GM21717 (cell line): ENCODE measurements at regions not wholly inside any gene's neighbourhood (a gene's known extent, or its start where the extent isn't known, plus 50 kb on each side); places are given as distances from the start of the nearest gene placed in this dataset.

ENCODE experiments used
- ATAC-seq: cut with Tn5 transposase; IDR thresholded peaks from one replicate; pipeline ENCODE4 v1.9.1; 2021; ENCODE audit warnings: mild to moderate bottlenecking, moderate library complexity; ENCODE audit not compliant: unreplicated experiment

GRCh38 chr1:228867108-228867950 lies 132.1 kb downstream of the RHOU start:
- ATAC-seq = no peak

DNA sequence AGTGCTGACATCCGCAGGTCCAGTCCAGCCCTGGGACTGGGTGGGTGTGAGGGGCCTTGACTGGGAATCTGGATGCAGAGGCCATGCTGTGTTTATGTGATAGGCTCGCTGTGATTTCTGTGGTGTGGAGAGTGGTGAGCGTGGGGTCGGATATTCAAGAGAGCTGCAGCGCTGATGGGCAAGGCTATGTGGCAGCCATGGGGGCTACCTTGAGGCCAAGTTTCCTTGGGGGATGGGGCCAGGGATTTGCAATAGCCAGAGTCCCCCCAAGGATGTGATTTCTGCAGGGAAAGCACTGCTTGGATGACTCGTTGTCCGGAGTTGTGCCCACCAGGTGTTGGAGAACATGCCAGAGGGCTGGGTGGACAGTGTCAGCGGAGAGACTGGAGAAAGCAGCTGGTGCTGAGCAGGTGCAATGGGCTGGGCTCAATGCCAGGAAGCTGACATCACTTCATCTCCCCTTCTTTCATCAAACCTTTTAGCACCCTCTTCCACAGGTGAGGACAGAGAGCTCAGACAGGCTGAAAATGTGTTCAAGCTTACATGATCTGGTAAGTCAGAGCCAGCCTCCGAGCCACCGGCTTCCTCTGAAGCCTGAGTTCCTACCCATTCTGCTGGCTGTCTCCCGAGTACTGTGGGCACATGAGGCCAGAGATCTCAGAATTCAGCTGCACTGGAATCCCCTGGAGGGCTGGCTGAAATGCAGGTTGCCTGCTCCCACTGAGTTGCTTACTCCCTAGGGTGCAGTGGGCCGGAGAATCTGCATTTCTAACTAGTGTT lies 132.9 kb downstream of the RHOU start:
- no peak for ATAC-seq

GRCh38 chr1:228868731-228869024 lies 133.4 kb downstream of the RHOU start:
- ATAC-seq = no peak

GRCh38 chr1:228869312-228869824 lies 134.1 kb downstream of the RHOU start:
- ATAC-seq = no peak

DNA sequence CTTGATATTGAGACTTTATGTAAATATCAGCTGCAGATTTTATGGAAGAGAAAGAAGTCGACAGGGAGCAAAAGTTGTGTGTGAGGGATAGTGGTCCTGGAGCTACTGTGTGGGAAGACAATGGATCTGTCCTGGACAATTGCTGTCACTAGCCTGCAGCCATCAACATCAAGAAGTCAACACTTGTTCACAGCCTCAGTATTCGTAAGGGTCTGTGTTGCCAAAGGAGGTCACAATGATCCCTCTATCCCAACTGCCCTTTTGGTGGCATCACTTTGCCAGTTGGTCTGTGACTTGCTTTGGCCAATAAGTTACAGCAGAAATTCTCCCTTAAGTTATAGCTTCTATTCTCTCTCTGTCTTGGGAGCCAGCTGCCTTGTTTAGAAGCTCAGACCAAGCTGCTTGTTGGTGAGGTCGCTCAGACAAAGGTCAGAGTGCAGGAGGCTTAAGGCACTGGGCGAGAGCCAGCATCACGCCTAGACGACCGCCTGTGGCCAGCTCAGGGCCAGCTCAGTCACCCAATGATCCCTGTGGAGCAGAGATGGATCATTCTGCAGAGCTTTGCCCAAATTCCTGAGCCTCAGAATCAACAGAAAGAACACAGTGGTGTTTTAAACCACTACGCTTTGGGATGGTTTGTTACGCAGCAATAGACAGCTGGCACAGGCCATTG lies 134.9 kb downstream of the RHOU start:
- ATAC-seq = no peak

- no peak for ATAC-seq
Measured at GRCh38 chr1:228871314-228872061, 136.2 kb downstream of the RHOU start.

DNA sequence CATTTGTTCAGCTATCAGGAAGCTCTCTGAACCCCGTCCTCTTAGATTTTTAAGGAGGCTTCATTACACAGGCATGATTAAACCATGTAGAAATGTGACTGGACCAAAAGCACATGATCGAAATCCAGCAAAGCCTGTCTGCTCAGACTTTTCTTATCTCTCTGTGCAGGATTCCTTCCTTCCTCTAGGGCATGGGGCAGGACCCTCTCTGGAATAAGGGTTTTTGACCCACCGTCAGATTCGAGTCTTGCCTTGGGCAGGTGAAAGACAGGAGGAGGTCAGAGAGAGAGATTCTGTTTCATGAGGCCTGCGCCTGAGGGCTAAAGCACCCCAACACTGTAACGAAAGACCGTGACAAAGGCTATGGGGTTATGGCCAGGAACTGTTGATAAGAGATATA lies 136.8 kb downstream of the RHOU start:
- no peak for ATAC-seq

GRCh38 chr1:228873709-228874108 lies 138.4 kb downstream of the RHOU start:
- no peak for ATAC-seq

GRCh38 chr1:228875741-228876140 lies 140.5 kb downstream of the RHOU start:
- ATAC-seq = no peak

DNA sequence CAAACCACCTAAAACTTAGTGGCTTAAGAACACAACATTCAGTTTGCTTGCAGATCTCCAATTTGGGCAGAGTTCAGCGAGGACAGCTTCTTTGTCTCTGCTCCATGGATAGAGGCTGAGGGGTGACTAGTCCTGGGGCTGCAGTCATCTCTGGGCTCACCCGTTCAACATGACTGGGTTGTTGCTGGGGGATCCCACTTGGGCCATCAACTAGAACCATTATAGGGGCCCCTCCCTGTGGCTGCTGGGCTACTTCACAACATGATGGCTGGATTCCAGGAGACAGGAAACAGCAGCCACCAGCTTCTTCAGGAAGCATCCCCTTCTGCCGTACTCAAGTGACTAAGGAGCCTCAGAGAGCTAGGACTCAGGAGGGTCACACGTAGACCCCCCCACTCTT lies 140.9 kb downstream of the RHOU start:
- no peak for ATAC-seq

DNA sequence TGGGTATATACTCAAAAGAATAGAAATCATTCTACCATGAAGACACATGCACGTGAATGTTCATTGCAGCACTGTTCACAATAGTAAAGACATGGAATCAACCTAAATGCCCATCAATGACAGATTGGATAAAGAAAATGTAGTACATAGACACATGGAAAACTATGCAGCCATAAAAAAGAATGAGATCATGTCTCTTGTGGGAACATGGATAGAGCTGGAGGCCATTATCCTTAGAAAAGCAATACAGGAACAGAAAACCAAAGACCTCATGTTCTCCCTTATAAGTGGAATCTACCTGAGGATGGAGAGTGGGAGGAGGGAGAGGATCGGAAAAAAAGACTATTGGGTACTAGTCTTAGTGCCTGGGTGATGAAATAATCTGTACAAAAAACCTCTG lies 143.9 kb downstream of the RHOU start:
- ATAC-seq = no peak

DNA sequence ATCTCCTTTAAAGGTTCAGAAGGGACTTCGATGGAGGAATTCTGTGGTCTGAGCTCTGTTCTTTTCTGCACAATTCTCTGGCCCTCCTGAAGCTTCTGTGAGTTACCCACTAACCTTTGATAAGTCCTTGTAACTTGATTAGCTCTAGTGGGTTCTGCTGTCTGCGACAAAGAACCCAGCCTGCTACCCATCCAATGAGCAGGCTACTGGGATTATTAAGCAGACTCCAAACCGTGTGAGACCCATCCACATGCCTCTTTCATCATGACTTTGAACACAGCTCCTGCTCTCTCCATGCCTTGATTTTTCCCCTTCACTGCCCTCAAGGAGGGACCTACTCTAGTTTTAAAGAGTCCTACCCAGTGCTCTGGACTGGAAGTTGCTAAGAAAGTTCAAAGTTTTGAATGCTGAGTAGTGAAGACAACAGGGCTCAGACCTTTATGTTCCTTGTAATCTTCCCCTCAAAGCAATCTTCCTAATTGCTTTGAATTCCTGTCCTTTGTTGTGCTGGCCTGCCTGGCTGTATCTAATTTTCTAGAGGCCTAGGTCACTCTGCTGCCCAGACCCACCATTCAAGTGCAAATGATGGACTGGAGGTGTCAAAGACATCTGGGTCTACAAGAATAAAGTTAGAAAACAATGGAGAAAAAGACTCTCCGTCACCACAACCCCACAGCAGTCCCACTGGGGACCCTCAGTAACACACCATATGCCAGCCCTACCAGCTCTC lies 146.9 kb downstream of the RHOU start:
- ATAC-seq = no peak

DNA sequence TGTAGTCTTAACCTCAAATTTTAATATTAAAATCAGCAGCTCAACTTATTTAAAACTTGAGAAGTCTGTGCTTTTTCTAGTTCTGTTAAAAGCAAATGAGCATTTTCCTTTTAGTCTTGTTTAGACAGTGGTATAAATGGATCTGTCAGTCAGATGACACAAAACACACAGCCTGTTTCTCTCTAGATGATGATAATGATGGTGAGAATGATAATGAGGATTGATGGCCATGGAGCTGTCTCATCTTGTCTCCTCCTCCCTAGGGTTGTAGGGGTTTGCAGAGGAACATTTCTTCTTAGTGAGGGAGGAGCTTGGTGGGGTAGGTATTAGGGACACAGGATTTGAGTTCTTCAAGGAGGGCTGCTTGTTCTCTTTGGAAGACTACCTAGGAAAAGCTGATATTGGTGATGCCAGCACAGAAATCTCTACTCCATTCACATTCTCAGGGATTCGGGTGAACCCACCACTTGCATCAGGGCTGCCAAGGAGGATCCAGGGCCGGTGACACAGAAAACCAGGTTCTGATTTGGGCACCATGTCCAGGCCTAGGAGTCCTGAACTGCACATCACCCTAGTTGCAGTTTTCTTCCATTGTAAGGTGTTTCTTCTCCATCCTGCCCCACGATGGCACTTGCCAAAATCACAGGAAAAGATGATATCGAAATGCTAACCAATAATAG lies 147.6 kb downstream of the RHOU start:
- no peak for ATAC-seq

DNA sequence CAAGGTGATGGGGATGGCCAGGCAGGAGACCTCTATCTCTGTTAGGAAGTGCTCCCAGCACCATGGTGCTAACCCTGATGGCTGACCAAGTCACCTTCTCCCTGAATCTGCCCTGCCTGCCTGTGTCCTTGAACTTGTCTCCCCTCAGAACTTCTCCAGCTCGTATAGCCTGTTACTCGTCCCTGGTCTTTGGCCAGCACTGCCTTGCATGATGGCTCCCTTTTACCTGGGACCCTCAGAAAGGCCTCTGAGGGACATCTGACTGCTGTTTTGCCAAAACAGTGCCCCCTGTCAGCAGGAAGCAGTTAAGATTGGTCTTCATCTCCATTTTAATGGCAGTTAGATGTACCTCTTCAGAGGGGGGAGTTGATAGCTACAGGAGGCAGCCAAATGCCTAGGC lies 148.3 kb downstream of the RHOU start:
- no peak for ATAC-seq

- ATAC-seq = no peak
Measured at GRCh38 chr1:228884196-228884595, 148.9 kb downstream of the RHOU start.

- ATAC-seq = no peak
Measured at GRCh38 chr1:228884615-228885566, 149.6 kb downstream of the RHOU start.

DNA sequence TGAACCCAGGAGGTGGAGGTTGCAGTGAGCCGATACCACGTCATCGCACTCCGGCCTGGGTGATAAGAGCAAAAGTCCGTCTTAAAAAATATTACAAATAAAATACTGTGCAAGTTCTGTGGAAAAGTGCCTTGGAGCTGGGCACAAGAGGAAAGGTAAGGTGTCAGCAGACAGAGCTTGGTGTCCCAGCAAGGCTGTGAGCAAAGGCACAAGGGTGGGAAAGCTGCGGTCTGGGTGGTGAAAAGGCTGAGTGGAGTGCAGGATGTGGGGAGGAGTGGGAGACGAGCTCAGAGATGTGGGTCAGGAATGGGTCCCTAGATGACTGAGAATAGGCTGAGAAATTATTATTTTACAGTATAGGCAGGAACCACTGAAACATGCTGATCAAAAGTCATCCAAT lies 150.6 kb downstream of the RHOU start:
- no peak for ATAC-seq

GRCh38 chr1:228887101-228887500 lies 151.8 kb downstream of the RHOU start:
- no peak for ATAC-seq

- ATAC-seq = no peak
Measured at GRCh38 chr1:228887960-228888359, 152.7 kb downstream of the RHOU start.
